K562 (cell line): ENCODE measurements at regions not wholly inside any gene's neighbourhood (a gene's known extent, or its start where the extent isn't known, plus 50 kb on each side); places are given as distances from the start of the nearest gene placed in this dataset.

Experiments
- CEBPB ChIP-seq: fragments of 450-650 bp; IDR thresholded peaks from 2 replicates; pipeline ENCODE4 v1.6.1; 2016; ENCODE audit warnings: missing genetic modification characterization, missing compliant biosample characterization
- ERF ChIP-seq: fragments of 450-650 bp; formaldehyde crosslinking; IDR thresholded peaks from 2 replicates; pipeline ENCODE4 v1.4.0; 2020; ENCODE audit warnings: mild to moderate bottlenecking, mixed read lengths
- HCFC1 ChIP-seq: IDR thresholded peaks from 2 replicates; pipeline ENCODE4 v1.6.1; 2012; ENCODE audit warnings: low read depth, low read length, improper control_type of control experiment
- HDAC6 ChIP-seq: IDR thresholded peaks from 2 replicates; pipeline ENCODE4 v1.6.1; 2012; ENCODE audit warnings: low read depth, mild to moderate bottlenecking, control low read depth, inconsistent platforms, low read length, moderate library complexity
- NR2C2 ChIP-seq, 2 experiments: fragments of 200-800 bp in 1 of 2; sonication (Bioruptor generic) in 1 of 2; sonication (generic) in 1 of 2; formaldehyde crosslinking in 1 of 2; IDR thresholded peaks; 2 replicates each; pipeline versions ENCODE4 v1.6.1 to v1.8.0; 2016 to 2022; ENCODE audit warnings: mild to moderate bottlenecking in 1 of 2, missing compliant biosample characterization in 1 of 2, missing genetic modification characterization in 1 of 2, missing genetic modification reagents in 1 of 2
- PTTG1 ChIP-seq: fragments of 450-650 bp; IDR thresholded peaks from 2 replicates; pipeline ENCODE4 v1.6.1; 2016; ENCODE audit warnings: low read depth, mild to moderate bottlenecking, missing genetic modification characterization, missing compliant biosample characterization
- ZKSCAN1 ChIP-seq: fragments of 150-350 bp; IDR thresholded peaks from 2 replicates; pipeline ENCODE4 v1.6.1; 2016; ENCODE audit warnings: low read depth, low read length

DNA sequence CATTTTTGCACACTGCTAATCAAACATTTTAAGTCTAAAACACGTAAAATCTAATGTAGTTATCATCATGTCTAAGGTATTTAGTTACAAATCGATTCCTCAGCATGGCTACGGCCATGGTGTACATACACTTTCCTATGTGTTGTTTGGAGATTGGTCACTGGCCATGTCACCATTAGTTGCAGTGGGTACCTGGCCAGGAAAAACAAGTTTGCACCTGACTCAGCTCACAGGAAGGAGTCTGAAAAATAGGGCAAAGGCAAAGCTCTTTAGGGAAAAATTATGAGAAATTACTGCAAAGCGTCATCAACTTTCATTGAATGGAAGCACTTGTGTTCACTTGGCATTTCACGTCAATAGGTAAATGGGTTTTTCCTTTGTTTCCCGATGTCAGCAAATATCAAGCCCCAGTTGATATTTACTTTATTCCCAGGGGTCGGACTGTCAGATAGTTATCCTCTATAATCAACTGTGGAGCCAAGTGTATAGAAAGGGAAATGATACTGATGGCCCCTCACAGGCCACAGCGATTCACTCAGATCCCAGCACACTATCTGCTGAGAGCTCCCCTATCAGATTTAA is 626.0 kb upstream of the ADAMTS16 start:
- TF ChIP-seq ZKSCAN1 (no peak), NR2C2 (CRISPR knock-in tag; IDR thresholded peaks at IDR 0.05) (no peak), NR2C2 (tag; IDR thresholded peaks at IDR 0.05) (no peak), HCFC1 (no peak), PTTG1 (tag) (no peak), HDAC6 (no peak), CEBPB (tag) (no peak), ERF (CRISPR knock-in tag) (no peak)
